Fibroblast of pulmonary artery (primary cell): ENCODE measurements at regions not wholly inside any gene's neighbourhood (a gene's known extent, or its start where the extent isn't known, plus 50 kb on each side); places are given as distances from the start of the nearest gene placed in this dataset.
A peak's percentile ranks its signal among the peaks of the same experiment; 100 is the strongest.

ENCODE experiments used
- DNase-seq: peaks from one replicate; pipeline ENCODE4 v3.0.0-alpha.2; 2010; ENCODE audit warnings: low read depth
- H3K4me3 ChIP-seq: replicated peaks from 2 replicates; pipeline ENCODE4 v1.5.1; 2011; ENCODE audit warnings: low read depth, mild to moderate bottlenecking, control low read depth, low read length, moderate library complexity
- TF ChIP-seq, protein P1 (sequence below): IDR thresholded peaks from 2 replicates; pipeline ENCODE4 v1.5.1; 2011; ENCODE audit warnings: mild to moderate bottlenecking, control low read depth, low read length, inconsistent platforms; ENCODE audit errors: missing control alignments

DNA sequence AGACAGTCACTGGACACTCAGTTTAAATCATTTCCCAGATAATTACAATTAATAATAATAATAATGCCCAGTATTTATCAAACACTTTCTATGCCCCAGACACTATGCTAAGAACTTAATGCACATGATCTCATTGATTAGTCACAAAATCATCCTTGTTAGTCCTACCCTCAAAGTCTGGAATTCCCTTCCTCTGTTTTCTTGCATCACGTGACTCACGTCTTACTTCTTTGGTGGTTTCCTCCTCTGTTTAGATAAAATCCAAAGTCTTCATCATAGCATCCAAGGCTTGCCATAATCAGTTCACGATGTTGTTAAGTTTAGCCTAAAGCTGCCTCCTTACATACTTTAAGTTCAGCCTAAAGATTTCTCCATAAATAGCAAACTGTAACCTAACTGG lies 471.9 kb downstream of the PMP22 start:
- TF ChIP-seq, protein P1, sequence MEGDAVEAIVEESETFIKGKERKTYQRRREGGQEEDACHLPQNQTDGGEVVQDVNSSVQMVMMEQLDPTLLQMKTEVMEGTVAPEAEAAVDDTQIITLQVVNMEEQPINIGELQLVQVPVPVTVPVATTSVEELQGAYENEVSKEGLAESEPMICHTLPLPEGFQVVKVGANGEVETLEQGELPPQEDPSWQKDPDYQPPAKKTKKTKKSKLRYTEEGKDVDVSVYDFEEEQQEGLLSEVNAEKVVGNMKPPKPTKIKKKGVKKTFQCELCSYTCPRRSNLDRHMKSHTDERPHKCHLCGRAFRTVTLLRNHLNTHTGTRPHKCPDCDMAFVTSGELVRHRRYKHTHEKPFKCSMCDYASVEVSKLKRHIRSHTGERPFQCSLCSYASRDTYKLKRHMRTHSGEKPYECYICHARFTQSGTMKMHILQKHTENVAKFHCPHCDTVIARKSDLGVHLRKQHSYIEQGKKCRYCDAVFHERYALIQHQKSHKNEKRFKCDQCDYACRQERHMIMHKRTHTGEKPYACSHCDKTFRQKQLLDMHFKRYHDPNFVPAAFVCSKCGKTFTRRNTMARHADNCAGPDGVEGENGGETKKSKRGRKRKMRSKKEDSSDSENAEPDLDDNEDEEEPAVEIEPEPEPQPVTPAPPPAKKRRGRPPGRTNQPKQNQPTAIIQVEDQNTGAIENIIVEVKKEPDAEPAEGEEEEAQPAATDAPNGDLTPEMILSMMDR: no peak
- no peak for DNase-seq
- H3K4me3 ChIP-seq: no peak overlapping the region

DNA sequence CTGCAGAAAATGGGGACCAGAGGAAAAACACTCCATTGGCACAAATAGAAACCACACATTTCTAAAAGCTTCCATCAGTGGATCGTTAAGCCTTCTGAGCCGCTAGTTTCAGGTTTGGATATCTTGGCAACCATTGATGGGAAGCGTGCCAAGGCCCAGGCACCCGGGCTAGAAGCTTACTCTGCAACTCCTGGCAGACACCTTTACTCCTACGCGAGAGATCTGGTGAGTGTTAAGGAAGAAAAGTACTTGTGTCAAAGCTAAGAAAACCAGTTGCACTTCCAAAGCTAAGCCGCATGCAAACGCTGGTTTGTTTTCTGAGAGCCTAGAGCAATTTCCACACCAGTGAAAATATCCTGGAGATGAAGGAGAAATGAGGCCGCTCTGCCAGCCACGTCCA lies 472.4 kb downstream of the PMP22 start:
- no peak overlapping the region for H3K4me3 ChIP-seq
- TF ChIP-seq, protein P1: no peak

DNA sequence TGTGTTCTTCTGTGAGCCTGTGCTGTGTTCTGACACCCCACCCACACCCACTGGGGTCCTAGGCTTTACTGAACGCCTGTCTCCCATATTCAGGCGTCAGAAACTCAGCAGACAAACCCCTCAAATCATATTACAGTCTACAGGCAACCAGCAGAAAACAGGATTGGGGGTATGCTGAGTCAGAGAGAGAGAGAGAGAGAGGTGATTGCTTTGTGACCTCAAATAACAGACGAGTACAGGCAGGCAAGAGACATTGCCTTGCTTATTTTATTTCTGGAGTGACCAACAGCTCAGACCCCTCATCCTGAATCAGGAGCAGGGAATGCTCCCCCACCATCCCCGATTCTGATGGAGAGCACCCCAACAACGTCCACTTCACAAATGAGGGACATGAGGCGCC lies 473.9 kb downstream of the PMP22 start:
- TF ChIP-seq, protein P1: no peak
- no peak overlapping the region for H3K4me3 ChIP-seq
- DNase-seq: no peak

More for the DNA sequence above, 472.4 kb downstream of the PMP22 start:
- DNase-seq: no peak

DNA sequence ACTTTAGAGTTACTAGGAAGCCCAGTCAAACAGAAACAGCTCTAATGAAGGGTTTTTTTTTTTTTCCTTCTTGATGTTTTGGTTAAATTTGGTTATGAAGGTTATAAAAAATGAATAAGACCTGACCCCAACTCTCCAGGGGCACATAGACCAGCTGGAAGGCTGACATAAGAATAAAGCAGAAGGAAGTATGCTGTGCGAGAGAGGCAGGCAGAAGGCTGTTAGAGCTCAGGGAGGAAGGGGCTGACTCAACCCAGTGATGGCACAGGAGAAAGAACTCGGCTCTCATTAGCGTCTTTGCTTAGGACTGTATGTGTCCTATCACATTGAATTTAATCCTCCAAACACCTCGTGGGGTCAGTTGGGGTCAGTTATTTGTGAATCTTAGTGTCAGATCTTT lies 474.6 kb downstream of the PMP22 start:
- TF ChIP-seq, protein P1: no peak
- DNase-seq: peak; percentile 27
- no peak overlapping the region for H3K4me3 ChIP-seq

DNA sequence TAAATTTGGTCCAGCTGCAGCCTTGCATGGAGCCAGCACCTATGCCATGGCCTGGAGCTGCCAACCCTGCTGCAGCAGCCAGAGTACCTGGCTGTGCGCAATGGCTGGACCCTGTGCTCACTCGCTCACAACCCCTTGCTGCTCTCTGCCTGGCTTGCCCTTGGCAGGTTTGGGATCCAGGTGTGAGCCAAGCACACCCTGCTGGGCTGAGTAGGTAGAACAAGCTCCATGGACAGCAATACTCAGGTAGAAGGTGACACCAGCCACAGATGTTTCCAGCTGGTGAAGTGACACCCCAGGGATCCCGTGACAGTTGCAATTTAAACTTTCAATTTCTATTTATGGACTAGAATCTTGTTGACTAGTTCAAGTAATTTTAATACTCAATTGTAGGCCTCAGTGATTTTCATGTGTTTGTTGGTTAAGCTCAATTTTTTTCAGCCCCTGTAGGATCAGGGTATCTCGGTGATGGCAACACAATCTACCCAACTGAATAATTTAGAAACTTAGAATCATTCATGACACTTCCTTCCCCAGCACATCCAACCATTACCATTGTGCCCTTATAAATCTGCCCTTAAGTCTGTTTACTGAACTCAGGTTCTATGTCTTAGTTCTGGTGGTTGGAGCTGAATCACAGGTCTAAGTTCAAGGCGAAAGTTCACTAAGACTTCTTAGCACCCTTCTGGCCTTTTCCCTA lies 480.0 kb downstream of the PMP22 start:
- DNase-seq: no peak
- TF ChIP-seq, protein P1: no peak
- no peak overlapping the region for H3K4me3 ChIP-seq

DNA sequence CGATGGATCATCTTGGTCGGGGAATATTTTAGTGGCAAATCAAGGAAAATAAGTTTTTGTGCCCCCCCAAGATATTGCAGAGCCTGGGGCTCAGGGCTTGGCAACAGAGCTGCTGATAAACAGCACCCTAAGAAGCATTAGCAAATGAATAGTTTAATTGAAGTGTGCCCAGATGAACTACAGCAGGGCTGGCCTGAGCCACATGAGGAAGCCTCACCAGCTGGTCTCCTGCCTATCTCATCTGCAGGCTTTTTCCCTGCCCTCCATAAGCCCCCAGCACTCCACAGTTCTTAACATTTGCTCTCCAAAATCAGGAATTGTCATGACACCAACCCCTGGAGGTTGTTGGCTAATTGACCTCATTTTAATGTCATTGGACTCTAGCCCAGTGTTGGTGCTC lies 480.2 kb downstream of the HS3ST3B1 start:
- no peak for DNase-seq
- TF ChIP-seq, protein P1: no peak
- no peak overlapping the region for H3K4me3 ChIP-seq

DNA sequence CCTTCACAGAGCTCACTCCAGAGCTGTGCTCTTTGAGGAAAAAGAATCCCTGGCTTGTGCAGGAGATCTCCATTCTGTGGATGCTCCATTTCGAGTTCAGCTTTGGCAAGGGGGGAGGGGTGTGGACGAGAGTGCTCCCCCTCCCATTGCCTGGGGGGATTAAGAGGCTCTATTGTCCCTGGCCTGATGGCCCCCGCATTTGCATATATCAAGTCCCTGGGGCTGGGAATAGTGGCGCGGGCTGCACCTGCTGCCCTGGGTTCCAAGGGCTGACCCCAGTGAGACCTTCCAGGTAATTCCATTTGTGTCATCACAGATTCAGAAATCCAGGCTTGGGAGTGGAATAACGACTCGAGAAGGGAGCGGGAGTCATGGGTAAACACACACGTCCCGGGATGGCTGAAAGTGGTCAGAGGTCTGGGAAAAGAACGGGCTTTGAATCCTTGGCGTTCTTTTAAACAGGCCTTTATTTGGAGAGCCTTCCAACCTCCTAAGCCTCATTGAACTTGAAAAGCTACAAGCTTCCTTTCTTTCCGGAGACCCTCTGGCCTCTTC lies 479.3 kb downstream of the HS3ST3B1 start:
- TF ChIP-seq, protein P1: no peak
- H3K4me3 ChIP-seq: no peak overlapping the region
- no peak for DNase-seq
